Dermis blood vessel endothelial cell (primary cell): ENCODE measurements at regions not wholly inside any gene's neighbourhood (a gene's known extent, or its start where the extent isn't known, plus 50 kb on each side); places are given as distances from the start of the nearest gene placed in this dataset.

ENCODE experiments used
- DNase-seq: peaks from one replicate; pipeline ENCODE4 v3.0.0; 2010

- DNase-seq: no peak
These were observed 1432.4 kb downstream of the UQCRFS1 start for GRCh38 chr19:27780367-27781075.

DNA sequence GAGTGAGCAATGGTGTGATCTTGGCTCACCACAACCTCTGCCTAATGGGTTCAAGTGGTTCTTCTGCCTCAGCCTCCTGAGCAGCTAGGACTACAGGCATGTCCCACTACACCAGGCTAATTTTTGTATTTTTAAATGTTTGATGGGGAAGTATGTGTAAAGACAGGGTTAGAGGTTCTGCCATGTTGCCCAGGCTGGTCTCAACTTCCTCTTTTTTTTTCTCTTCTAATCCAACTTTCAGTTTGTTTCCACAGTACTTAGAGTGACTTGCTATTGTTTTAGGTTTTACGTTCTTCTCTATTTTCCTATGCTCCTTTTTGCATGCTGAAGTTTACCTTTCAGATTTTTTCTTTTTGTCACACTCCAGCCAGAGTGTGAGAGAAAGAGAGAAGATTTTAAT is 1433.0 kb downstream of the UQCRFS1 start:
- no peak for DNase-seq

DNA sequence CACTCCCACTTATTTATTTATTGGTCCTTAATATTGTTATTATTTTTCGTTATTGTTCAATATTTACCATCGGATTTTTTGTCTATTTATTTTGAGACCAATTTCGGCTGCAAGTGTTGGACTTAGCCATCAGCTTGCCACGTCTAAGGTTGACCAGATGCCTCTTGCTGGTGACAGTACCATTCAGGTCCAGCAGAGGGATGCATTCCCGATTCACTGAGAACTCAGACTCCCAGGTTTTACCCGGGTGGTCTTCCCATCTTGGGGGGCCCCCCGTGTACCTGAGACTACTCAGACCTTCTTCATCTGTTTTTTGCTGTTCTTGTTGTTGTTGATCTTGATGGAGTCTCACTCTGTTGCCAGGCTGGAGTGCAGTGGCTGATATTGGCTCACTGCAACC is 1435.2 kb downstream of the UQCRFS1 start:
- DNase-seq: no peak

DNA sequence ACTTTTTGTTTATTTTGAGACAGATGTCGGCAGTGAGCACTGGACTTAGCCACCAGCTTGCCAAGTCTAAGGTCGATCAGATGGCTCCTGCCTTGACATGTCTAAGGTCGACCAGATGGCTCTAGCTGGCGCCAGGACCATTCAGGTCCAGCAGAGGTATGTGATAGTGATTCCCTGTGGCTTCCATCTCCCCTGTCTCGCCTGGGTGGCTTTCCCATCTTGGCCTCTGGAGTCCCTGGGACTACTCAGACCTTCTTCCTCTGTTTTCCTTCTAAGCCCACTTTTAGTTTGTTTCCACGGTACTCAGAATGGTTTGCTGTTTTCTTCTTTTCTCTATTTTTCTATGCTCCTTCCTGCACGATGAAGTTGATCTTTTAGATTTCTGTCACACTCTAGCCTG is 1435.7 kb downstream of the UQCRFS1 start:
- no peak for DNase-seq

DNA sequence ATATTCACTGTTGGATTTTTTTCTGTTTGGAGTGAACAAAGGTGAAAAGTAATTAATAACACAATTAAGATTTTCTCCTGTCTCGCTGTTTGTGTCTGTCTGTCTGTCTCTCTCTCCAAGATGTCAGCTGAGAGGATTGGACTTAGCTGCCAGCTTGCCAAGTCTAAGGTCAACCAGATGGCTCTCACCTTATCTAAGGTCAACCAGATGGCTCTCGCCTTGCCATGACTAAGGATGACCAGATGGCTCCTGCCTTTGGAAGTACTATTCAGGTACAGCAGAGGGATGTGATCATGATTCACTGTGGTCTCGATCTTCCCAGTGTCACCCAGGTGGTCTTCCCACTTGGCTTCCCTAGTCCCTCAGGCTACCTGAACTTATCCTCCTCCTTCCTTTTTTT is 1436.4 kb downstream of the UQCRFS1 start:
- DNase-seq: no peak

- no peak for DNase-seq
These were observed 1436.9 kb downstream of the UQCRFS1 start for GRCh38 chr19:27776020-27776419.

DNA sequence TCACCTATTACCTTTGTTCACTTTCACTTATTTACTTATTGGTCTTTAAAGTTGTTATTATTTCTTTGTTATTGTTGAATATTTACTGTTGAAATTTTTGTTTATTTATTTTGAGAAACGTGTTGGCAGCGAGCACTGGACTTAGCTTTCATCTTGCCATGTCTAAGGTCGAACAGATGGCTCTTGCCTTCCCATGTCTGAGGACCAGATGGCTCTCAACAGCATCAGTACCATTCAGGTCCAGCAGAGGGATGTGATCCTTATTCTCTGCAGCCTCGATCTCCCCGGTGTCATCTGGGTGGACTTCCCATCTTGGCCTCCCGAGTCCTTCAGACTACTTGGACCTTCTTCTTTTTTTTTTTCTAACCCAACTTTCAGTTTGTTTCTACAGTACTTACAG is 1437.6 kb downstream of the UQCRFS1 start:
- no peak for DNase-seq

DNA sequence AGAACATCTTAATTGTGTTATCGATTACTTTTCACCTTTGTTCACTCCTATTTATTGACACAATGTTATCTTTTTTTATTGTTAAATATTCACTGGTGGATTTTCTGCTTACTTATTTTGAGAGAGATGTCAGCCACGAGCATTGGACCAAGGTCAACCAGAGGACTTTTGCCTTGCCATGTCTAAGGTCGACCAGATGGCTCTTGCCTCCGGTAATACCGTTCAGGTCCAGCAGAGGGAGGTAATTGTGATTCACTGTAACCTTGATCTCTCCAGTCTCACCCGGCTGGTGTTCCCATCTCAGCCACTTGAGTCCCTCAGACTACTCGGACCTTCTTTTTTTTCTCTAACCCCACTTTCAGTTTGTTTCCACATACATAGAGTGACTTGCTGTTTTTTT is 1438.1 kb downstream of the UQCRFS1 start:
- peak; percentile 15 for DNase-seq

DNA sequence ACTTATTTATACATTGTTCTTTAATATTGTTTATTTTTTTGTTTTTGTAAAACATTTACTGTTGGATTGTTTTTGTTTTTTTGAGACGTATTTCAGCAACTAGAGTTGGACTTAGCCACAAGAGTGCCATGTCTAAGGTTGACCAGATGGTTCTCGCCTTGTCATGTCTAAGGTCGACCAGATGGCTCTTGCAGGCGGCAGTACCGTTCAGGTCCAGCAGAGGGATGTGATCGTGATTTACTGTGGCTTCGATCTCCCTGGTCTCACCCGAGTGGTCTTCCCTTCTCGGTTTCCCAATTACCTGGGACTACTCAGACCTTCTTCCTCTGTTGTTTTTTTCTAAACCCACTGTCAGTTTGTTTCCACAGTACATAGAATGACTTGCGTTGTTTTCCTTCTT is 1438.6 kb downstream of the UQCRFS1 start:
- no peak for DNase-seq

DNA sequence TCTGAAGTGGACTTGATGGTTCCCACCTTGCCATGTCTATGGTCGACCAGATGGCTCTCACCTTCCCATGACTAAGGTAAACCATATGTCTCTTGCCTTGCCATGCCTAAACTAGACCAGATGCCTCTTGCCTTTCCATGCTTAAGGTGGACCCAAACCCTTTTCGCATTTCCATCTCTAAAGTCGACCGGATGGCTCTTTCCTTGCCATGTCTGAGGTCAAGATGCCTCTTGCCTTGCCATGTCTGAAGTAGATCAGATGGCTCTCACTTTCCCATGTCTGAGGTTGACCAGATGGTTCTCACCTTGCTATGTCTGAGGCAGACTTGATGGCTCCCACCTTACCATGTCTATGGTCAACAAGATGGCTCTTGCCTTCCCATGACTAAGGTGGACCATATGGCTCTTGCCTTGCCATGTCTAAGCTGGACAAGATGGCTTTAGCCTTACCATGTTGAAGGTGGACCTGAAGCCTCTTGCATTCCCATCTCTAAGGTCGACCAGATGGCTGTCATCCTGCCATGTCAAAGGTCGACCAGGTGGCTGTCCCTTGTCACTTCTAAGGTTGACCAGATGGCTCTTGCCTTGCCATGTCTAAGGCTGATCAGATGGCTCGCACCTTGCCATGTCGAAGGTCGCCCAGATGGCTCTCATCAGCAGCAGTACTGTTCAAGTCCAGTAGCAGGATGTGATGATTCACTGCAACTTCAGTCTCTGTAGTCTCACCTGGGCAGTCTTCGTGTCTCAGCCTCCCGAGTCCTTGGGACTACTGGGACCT is 1439.4 kb downstream of the UQCRFS1 start:
- DNase-seq: no peak

DNA sequence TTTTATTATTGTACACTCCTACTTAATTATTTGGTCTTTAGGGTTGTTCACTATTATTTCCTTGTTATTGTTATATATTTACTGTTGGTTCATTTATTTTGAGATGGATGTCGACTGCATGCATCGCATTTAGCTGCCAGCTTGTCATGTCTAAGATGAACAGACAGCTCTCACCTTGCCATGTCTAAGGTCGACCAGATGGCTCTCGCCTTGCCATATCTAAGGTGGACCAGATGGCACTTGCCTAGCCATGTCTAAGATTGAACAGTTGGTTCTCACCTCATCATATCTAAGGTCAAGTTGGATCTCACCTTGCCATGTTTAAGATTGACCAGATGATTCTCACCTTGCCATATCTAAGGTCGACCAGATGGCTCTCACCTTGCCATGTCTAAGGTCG is 1440.9 kb downstream of the UQCRFS1 start:
- DNase-seq: no peak

DNA sequence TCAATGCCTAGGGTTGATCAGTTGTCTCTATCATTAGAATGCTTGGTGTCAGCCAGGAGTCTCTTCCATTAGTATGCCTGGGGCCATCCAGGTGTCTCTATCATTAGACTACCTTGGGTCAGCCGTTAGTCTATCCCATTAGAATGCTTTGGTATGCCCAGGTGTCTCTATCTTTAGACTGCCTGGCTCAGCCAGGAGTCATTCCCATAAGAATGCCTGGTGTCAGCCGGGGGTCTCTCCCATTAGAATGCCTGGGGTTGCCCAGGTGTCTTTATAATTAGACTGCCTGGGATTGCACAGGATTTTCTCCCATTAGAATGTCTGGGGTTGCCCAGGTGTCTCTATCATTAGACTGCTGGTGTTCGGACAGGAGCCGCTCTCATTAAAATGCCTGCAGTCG is 1442.9 kb downstream of the UQCRFS1 start:
- no peak for DNase-seq

DNA sequence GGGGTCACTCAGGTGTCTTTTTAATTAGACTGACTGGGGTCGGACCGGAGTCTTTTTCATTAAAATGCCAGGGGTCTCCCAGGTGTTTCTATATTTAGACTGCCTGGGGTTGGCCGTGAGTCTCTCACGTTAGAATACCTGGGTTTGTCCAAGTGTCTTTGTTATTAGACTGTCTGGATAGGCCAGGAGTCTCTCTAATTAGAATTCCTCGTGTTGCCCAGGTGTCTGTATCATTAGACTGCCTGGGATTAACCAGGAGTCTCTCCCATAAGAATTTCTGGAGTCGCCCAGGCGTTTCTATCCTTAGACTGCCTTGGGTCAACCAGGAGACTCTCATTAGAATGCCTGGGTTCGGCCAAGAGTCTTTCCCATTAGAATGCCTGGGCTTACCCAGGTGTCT is 1445.7 kb downstream of the UQCRFS1 start:
- no peak for DNase-seq

GRCh38 chr19:27765912-27766725 is 1446.8 kb downstream of the UQCRFS1 start:
- no peak for DNase-seq

GRCh38 chr19:27765397-27765796 is 1447.6 kb downstream of the UQCRFS1 start:
- no peak for DNase-seq

DNA sequence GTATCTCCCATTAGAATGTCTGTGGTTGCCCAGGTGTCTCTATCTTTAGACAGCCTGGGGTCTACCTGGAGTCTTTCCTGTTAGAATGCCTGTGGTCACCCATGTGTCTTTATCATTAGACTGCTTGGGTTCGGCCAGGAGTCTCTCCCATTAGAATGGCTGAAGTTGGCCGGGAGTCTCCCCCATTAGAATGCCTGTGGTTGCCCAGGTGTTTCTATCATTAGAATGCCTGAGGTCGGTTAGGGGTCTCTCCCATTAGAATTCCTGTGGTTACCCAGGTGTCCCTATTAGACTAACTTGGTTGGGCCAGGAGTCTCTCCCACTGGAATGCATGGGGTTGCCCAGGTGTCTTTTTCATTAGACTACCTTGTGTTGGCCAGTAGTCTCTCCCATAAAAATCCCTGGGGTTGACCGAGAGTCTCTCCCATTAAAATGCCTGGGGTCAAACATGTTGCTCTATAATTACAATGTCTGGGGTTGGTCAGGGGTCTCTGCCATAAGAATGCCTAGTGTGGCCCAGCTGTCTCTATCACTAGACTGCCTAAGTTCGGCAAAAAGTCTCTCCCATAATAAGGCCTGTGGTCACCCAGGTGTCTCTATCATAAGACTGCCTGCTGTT is 1448.7 kb downstream of the UQCRFS1 start:
- no peak for DNase-seq

- no peak for DNase-seq
These were observed 1450.0 kb downstream of the UQCRFS1 start for GRCh38 chr19:27762933-27763332.

DNA sequence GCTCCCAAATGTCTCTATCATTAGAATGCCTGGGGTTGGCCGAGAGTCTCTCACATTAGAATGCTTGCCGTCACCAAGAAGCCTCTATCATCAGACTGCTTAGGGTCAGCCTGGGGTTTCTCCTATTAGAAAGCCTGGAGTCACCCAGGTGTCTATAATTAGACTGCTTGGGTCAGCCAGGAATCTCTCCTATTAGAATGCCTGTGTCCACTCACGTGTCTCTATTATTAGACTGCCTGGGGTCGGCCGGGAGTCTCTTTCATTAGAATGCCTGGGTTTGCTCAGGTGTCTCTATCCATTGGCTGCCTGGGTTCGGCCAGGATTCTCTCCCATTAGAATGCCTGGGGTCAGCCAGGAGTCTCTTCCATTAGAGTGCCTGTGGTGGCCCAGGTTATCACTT is 1453.1 kb downstream of the UQCRFS1 start:
- no peak for DNase-seq

DNA sequence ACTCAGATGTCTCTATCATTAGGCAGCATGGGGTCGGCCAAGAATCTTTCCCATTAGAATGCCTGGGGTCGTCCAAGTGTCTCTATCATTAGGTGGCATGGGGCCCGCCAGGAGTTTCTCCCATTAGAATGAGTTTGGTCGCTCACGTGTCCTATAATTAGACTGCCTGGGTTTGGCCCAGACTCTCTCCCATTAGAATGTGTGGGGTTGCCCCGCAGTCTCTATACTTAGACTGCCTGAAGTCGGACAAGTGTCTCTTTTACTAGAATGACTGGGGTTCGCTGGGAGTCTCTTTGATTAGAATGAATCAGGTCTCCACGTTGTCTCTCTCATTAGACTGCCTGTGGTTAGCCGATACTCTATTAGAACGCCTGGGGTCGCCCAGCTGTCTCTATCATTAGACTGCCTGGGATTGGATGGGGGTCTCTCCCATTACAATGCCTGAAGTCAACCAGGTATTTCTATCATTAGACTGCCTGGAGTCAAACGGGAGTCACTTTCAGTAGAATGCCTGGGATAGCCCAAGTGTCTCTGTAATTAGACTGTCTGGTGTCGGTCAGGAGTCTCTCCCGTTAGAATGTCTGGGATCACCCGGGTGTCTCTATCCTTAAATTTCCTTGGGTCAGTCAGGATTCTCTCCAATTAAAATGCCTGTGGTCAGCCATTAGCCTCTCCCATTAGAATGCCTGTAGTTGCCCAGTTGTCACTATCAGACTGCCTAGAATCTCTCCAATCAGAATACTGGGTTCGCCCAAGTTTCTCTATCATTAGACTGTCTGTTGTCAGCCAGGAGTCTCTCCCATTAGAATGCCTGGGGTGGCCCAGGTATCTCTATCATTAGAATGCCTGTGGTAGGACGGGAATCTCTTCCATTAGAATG is 1454.1 kb downstream of the UQCRFS1 start:
- DNase-seq: no peak

GRCh38 chr19:27754700-27755099 is 1458.3 kb downstream of the UQCRFS1 start:
- no peak for DNase-seq

DNA sequence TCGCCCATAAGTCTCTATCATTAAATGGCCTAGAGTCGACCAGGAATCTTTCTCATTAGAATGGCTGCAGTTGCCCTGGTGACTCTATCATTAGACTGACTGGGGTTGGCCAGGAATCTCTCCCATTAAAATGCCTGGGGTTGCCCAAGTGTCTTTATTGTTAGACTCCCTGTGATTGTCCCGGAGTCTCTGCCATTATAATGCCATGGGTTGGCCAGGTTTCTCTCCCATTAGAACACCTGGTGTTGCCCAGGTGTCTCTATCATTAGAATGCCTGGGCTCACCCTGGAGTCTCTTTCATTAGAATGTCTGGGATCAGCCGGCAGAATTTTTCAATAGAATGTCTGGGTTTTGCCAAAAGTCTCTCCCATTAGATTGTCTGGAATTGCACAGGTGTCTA is 1459.3 kb downstream of the UQCRFS1 start:
- DNase-seq: no peak
